Endothelial cell of umbilical vein (primary cell): ENCODE measurements at regions not wholly inside any gene's neighbourhood (a gene's known extent, or its start where the extent isn't known, plus 50 kb on each side); places are given as distances from the start of the nearest gene placed in this dataset.

Experiments
- BruUV-seq: library from RNA; stranded (reverse); fragments of 400-500 nt; replicated peaks from 2 replicates; lab custom pipeline; 2021; lab: Mats Ljungman, UMichigan
- CTCF ChIA-PET: fragments of 300-600, 350-600 bp; sonication (Branson Sonifier 250); formaldehyde crosslinking; loops from one replicate; lab custom pipeline; 2021; ENCODE audit warnings: antibody characterized with exemption, inconsistent platforms; lab: Charles Lee
- POLR2A ChIA-PET: fragments of 300-600, 350-600 bp; sonication (Branson Sonifier 250); formaldehyde crosslinking; loops from one replicate; lab custom pipeline; 2021; ENCODE audit warnings: antibody characterized with exemption, inconsistent platforms; lab: Charles Lee
- DNase-seq: peaks from one replicate; pipeline ENCODE4 v3.0.0-alpha.2; 2011; ENCODE audit warnings: low read depth, low spot score
- FAIRE-seq: peaks from 2 replicates; lab custom pipeline; 2011; peaks lifted over from hg19 to GRCh38; lab: Jason Lieb, UNC
- H2AFZ ChIP-seq: 2 replicates; pipeline ENCODE4 v1.6.0; 2012; ENCODE audit warnings: low read depth, low read length, control low read depth, inconsistent platforms
- H3K27ac ChIP-seq: 2 replicates; pipeline ENCODE4 v1.5.1; 2011; ENCODE audit warnings: low read depth, mild to moderate bottlenecking, control low read depth, low read length, moderate library complexity; ENCODE audit not compliant: insufficient read depth
- H3K27me3 ChIP-seq, 2 experiments: 2 replicates each; pipeline versions ENCODE4 v1.6.0 to v1.6.1; 2011; ENCODE audit warnings: low read length in 2 of 2, mixed read lengths in 1 of 2; ENCODE audit not compliant: control insufficient read depth in 2 of 2, insufficient read depth in 2 of 2
- H3K36me3 ChIP-seq, 2 experiments: 2 replicates in 1 of 2; 3 replicates in 1 of 2; pipeline ENCODE4 v1.5.1; 2011; ENCODE audit warnings: low read length in 2 of 2, mild to moderate bottlenecking in 1 of 2, moderate library complexity in 1 of 2; ENCODE audit not compliant: control insufficient read depth in 2 of 2, insufficient read depth in 2 of 2; ENCODE audit errors: extremely low read depth in 1 of 2
- H3K4me1 ChIP-seq: 3 replicates; pipeline ENCODE4 v1.5.1; 2011; ENCODE audit warnings: mild to moderate bottlenecking, low read length; ENCODE audit not compliant: control insufficient read depth, insufficient read depth; ENCODE audit errors: extremely low read depth
- H3K4me2 ChIP-seq: 2 replicates; pipeline ENCODE4 v1.6.1; 2011; ENCODE audit warnings: low read length, control low read depth, mixed read lengths; ENCODE audit not compliant: insufficient read depth
- H3K4me3 ChIP-seq, 3 experiments: fragments of 200-600 bp in 1 of 3; sonication (generic), shearing (Covaris generic) in 1 of 3; replicated peaks in 1 of 3; 2 replicates each; pipeline ENCODE4 v1.5.1; 2011 to 2016; ENCODE audit warnings: control low read depth in 3 of 3, low read length in 3 of 3, mild to moderate bottlenecking in 2 of 3, inconsistent platforms in 1 of 3, low read depth in 1 of 3, moderate library complexity in 1 of 3; ENCODE audit not compliant: insufficient read depth in 1 of 3
- H3K79me2 ChIP-seq: 2 replicates; pipeline ENCODE4 v1.6.0; 2012; ENCODE audit warnings: low read length, inconsistent platforms; ENCODE audit not compliant: control insufficient read depth, insufficient read depth
- H3K9ac ChIP-seq: replicated peaks from 2 replicates; pipeline ENCODE3; 2011; ENCODE audit warnings: low read length, control low read depth; ENCODE audit not compliant: insufficient read depth; ENCODE audit errors: extremely low read depth
- H3K9me1 ChIP-seq: replicated peaks from 3 replicates; pipeline ENCODE4 v1.6.0; 2011; ENCODE audit warnings: mild to moderate bottlenecking, low read length; ENCODE audit not compliant: control insufficient read depth, insufficient read depth; ENCODE audit errors: extremely low read depth
- H3K9me3 ChIP-seq: replicated peaks from 2 replicates; pipeline ENCODE4 v1.5.1; 2012; ENCODE audit warnings: low read length, inconsistent platforms; ENCODE audit not compliant: control insufficient read depth, insufficient read depth
- H4K20me1 ChIP-seq: replicated peaks from 2 replicates; pipeline ENCODE3; 2011; ENCODE audit warnings: mild to moderate bottlenecking, low read length; ENCODE audit not compliant: control insufficient read depth, insufficient read depth; ENCODE audit errors: extremely low read depth
- EZH2 ChIP-seq: IDR thresholded peaks from 2 replicates; pipeline ENCODE4 v1.6.1; 2012; ENCODE audit warnings: borderline replicate concordance, low read depth, mild to moderate bottlenecking, moderate library complexity, low read length, inconsistent platforms; ENCODE audit not compliant: severe bottlenecking
- FOS ChIP-seq: IDR thresholded peaks from 2 replicates; pipeline ENCODE4 v1.6.1; 2011; ENCODE audit warnings: mild to moderate bottlenecking, low read length, moderate library complexity, borderline replicate concordance; ENCODE audit not compliant: insufficient read depth
- MYC ChIP-seq: IDR thresholded peaks from one replicate; pipeline ENCODE4 v1.6.1; 2011; ENCODE audit warnings: mild to moderate bottlenecking, low read depth, low read length
- dilution Hi-C: fragments of 300-500 bp; cut with MboI; formaldehyde crosslinking; loops from one replicate; pipeline ENCODE4 v1.15.0; 2019; ENCODE audit warnings: low sequenced_read_pairs; ENCODE audit not compliant: extremely low pct_ligation_motif_present
- intact Hi-C: fragments of 100-400 bp; cut with micrococcal nuclease; formaldehyde crosslinking; loops from one replicate; pipeline ENCODE4 v1.10.0; 2022
- TF ChIP-seq, protein P1 (sequence below): IDR thresholded peaks from 2 replicates; pipeline ENCODE4 v1.6.1; 2011; ENCODE audit not compliant: insufficient read depth, insufficient read length

GRCh38 chr3:18030371-18030870 is 288.0 kb upstream of the TBC1D5 start:
- no TSS peak for BruUV-seq
- Histone ChIP-seq H4K20me1 (no peaks in the 10 kb centered on the region), H2AFZ (no peak overlapping the region), H3K79me2 (no peaks in the 10 kb centered on the region), H3K9me1 (no peaks in the 10 kb centered on the region), H3K27me3 (no peaks in the 10 kb centered on the region), H3K9ac (no peak overlapping the region), H3K9me3 (no peaks in the 10 kb centered on the region), H3K4me1 (no peaks in the 10 kb centered on the region), H3K27ac (no peak overlapping the region), H3K4me3 (no peak overlapping the region), H3K36me3 (no peaks in the 10 kb centered on the region), H3K4me2 (no peak overlapping the region)
- intact Hi-C loops (no loop called here), dilution Hi-C loops (no loop called here)
- no peak for TF ChIP-seq FOS
- TF ChIP-seq, protein P1, sequence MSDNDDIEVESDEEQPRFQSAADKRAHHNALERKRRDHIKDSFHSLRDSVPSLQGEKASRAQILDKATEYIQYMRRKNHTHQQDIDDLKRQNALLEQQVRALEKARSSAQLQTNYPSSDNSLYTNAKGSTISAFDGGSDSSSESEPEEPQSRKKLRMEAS, result no peak
- no peak for TF ChIP-seq MYC
- TF ChIP-seq EZH2, result no peak
- POLR2A ChIA-PET, result no interaction called here
- CTCF ChIA-PET, result no interaction called here
- FAIRE-seq, result no peak
- DNase-seq, result no peak

- intact Hi-C loops (no loop called here), dilution Hi-C loops (no loop called here)
- H4K20me1 ChIP-seq, result no peaks in the 10 kb centered on the region
- no peak overlapping the region for H3K4me2 ChIP-seq
- no peaks in the 10 kb centered on the region for H3K36me3 ChIP-seq
- ChIA-PET CTCF (no interaction called here), POLR2A (no interaction called here)
- H3K9me1 ChIP-seq, result no peaks in the 10 kb centered on the region
- no peak overlapping the region for H3K9ac ChIP-seq
- no peak overlapping the region for H3K27ac ChIP-seq
- no peaks in the 10 kb centered on the region for H3K79me2 ChIP-seq
- TF ChIP-seq, protein P1, result no peak
- no peak overlapping the region for H2AFZ ChIP-seq
- no peak overlapping the region for H3K4me3 ChIP-seq
- no peaks in the 10 kb centered on the region for H3K27me3 ChIP-seq
- FAIRE-seq (no peak), DNase-seq (no peak)
- no TSS peak for BruUV-seq
- no peaks in the 10 kb centered on the region for H3K4me1 ChIP-seq
- H3K9me3 ChIP-seq, result no peaks in the 10 kb centered on the region
Measured at GRCh38 chr3:18027161-18027939, 284.9 kb upstream of the TBC1D5 start.
